ENCODE measurements at regions not wholly inside any gene's neighbourhood (a gene's known extent, or its start where the extent isn't known, plus 50 kb on each side); places are given as distances from the start of the nearest gene placed in this dataset.
A peak's percentile ranks its signal among the peaks of the same experiment; 100 is the strongest.
"Not testable (repeated sequence)": the region's sequence is repeated elsewhere in the genome, so short reads cannot be mapped to it uniquely, and the experiment has no call there.

DNA sequence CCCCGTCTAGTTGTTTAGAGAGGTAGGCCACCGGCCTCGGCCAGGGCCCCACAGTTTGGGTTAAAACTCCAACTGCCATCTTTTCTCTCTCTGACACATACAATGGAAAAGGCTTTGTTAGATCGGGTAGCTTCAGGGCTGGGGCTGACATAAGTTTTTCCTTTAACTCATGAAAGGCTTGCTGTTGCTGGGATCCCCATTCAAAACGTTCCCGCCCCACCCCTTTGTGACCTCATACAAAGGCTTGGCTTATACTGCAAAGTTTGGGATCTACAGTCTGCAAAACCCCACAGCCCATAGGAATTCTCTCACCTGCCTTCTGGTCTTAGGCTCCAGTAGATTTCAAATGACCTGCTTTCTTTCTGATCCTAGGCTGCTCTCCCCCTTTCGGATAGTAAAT is 154.1 kb downstream of the UNC93B1 start:
- BruUV-seq (replicated peaks); H3K4me3 Mint-ChIP-seq (ENCODE audit: unreplicated experiment); POLR2A ChIA-PET; intact Hi-C loops (cut with micrococcal nuclease); H3K4me1 Mint-ChIP-seq (ENCODE audit: insufficient read depth, unreplicated experiment); DNase-seq (ENCODE audit: unreplicated experiment); H3K27ac Mint-ChIP-seq (ENCODE audit: low read depth, unreplicated experiment); H3K9me3 Mint-ChIP-seq (ENCODE audit: unreplicated experiment); H3K36me3 Mint-ChIP-seq (ENCODE audit: insufficient read depth, unreplicated experiment): not testable (repeated sequence)
- CTCF ChIA-PET = interaction anchor here (0.6 kb wide), 1 partner anchor 89 kb away, joined by 9 read pairs; no protein-coding TSS in a partner anchor
- peaks cover 44% of the 10 kb centered on the region for H3K27me3 Mint-ChIP-seq (ENCODE audit: insufficient read depth, unreplicated experiment)

- TF ChIP-seq, protein P1, sequence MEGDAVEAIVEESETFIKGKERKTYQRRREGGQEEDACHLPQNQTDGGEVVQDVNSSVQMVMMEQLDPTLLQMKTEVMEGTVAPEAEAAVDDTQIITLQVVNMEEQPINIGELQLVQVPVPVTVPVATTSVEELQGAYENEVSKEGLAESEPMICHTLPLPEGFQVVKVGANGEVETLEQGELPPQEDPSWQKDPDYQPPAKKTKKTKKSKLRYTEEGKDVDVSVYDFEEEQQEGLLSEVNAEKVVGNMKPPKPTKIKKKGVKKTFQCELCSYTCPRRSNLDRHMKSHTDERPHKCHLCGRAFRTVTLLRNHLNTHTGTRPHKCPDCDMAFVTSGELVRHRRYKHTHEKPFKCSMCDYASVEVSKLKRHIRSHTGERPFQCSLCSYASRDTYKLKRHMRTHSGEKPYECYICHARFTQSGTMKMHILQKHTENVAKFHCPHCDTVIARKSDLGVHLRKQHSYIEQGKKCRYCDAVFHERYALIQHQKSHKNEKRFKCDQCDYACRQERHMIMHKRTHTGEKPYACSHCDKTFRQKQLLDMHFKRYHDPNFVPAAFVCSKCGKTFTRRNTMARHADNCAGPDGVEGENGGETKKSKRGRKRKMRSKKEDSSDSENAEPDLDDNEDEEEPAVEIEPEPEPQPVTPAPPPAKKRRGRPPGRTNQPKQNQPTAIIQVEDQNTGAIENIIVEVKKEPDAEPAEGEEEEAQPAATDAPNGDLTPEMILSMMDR (IDR thresholded peaks at IDR 0.05; ENCODE audit: unreplicated experiment) = peak; percentile 40
- BruUV-seq (replicated peaks); H3K36me3 Mint-ChIP-seq (ENCODE audit: insufficient read depth, unreplicated experiment); H3K9me3 Mint-ChIP-seq (ENCODE audit: unreplicated experiment); H3K4me1 Mint-ChIP-seq (ENCODE audit: insufficient read depth, unreplicated experiment); POLR2A ChIA-PET; intact Hi-C loops (cut with micrococcal nuclease); H3K27ac Mint-ChIP-seq (ENCODE audit: low read depth, unreplicated experiment); DNase-seq (ENCODE audit: unreplicated experiment); H3K4me3 Mint-ChIP-seq (ENCODE audit: unreplicated experiment): not testable (repeated sequence)
- peaks cover 29% of the 10 kb centered on the region for H3K27me3 Mint-ChIP-seq (ENCODE audit: insufficient read depth, unreplicated experiment)
- CTCF ChIA-PET = interaction anchor here (2.4 kb wide), 1 partner anchor 108 kb away, joined by 10 read pairs; no protein-coding TSS in a partner anchor
Measured at GRCh38 chr11:67847896-67848875, 155.7 kb downstream of the UNC93B1 start.

DNA sequence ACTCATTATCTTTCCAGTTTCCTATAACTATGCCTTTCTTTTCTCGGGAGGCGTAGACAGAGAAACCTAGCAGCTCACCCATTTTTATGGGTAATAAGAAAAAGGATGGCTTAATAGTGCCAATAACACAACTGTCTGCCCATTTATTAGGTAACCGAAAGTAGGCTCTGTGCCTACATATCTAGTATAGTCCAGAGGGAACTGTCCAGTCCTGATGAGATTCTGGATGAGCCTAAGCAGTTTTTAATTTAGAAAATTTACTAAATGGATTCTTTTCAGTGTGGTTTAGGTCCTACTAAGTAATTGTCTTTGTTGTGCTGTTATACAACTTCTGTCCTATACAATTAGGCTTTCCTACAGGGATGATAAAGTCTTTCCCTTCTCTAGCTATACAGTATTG is 157.6 kb downstream of the UNC93B1 start:
- DNase-seq (ENCODE audit: unreplicated experiment); H3K4me3 Mint-ChIP-seq (ENCODE audit: unreplicated experiment); H3K9me3 Mint-ChIP-seq (ENCODE audit: unreplicated experiment); intact Hi-C loops (cut with micrococcal nuclease); POLR2A ChIA-PET; H3K4me1 Mint-ChIP-seq (ENCODE audit: insufficient read depth, unreplicated experiment); CTCF ChIA-PET; H3K27ac Mint-ChIP-seq (ENCODE audit: low read depth, unreplicated experiment); H3K36me3 Mint-ChIP-seq (ENCODE audit: insufficient read depth, unreplicated experiment); BruUV-seq (replicated peaks): not testable (repeated sequence)
- H3K27me3 Mint-ChIP-seq (ENCODE audit: insufficient read depth, unreplicated experiment) = peaks cover 26% of the 10 kb centered on the region

DNA sequence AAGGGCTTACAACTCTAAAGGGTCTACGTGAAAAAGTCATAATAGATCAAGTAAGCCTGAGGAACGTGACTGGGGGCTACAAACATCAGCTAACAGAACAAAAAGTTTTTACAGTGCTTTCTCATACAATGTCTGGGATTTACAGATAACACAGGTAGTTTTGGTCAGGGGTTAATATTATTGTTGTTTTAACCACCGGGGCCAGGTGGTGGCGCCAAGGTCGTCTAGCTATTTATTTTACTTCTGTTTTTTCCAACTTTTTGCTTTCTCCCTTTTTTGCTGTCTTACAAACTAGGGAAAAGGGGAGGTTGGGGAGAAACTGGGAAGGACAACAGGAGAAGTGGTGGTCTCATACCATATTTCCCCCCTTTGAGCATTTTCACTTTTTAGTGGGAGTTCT is 158.6 kb downstream of the UNC93B1 start:
- H3K27ac Mint-ChIP-seq (ENCODE audit: low read depth, unreplicated experiment); POLR2A ChIA-PET; H3K36me3 Mint-ChIP-seq (ENCODE audit: insufficient read depth, unreplicated experiment); H3K9me3 Mint-ChIP-seq (ENCODE audit: unreplicated experiment); DNase-seq (ENCODE audit: unreplicated experiment); H3K4me3 Mint-ChIP-seq (ENCODE audit: unreplicated experiment); BruUV-seq (replicated peaks); intact Hi-C loops (cut with micrococcal nuclease); H3K4me1 Mint-ChIP-seq (ENCODE audit: insufficient read depth, unreplicated experiment): not testable (repeated sequence)
- CTCF ChIA-PET = interaction anchor here (0.7 to 0.8 kb wide), 2 partner anchors 93 to 237 kb away, joined by 3 read pairs; no protein-coding TSS in a partner anchor
- H3K27me3 Mint-ChIP-seq (ENCODE audit: insufficient read depth, unreplicated experiment) = peaks cover 32% of the 10 kb centered on the region

DNA sequence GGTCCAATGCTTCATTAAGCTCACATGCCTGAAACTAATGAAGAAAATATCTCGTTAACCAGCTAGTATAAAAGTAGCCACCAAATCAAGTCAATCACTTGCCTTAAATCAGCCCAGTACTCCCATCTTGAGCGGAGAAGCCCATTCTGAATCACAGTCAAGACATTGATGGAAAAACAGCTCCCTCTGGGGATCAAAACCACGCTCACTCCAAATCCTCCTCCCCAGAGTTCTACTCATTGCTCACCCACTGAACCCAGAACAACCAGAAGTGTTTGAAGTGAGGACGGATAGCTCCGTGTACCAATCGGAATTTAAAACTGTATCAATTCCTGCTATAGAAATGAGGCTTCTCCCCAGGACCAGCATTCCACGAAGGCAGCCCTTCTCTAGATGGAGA is 163.3 kb downstream of the UNC93B1 start:
- BruUV-seq (replicated peaks); H3K9me3 Mint-ChIP-seq (ENCODE audit: unreplicated experiment); intact Hi-C loops (cut with micrococcal nuclease); H3K4me1 Mint-ChIP-seq (ENCODE audit: insufficient read depth, unreplicated experiment); H3K36me3 Mint-ChIP-seq (ENCODE audit: insufficient read depth, unreplicated experiment); CTCF ChIA-PET; H3K27ac Mint-ChIP-seq (ENCODE audit: low read depth, unreplicated experiment); POLR2A ChIA-PET; DNase-seq (ENCODE audit: unreplicated experiment); H3K4me3 Mint-ChIP-seq (ENCODE audit: unreplicated experiment): not testable (repeated sequence)
- peaks cover 38% of the 10 kb centered on the region for H3K27me3 Mint-ChIP-seq (ENCODE audit: insufficient read depth, unreplicated experiment)

DNA sequence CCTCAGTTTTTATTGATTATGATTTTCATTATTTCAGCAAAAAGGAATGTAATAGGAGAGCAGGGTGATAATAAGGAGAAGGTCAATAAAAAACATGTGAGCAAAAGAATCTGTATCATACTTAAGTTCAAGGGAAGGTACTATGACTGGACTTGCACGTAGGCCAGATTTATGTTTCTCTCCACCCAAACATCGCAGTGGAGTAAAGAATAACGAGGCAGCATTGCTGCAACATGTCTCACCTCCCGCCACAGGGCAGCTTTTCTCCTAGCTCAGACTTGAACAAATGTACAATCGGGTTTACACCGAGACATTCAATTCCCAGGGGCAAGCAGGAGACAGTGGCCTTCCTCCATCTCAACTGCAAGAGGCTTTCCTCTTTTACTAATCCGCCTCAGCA is 155.7 kb upstream of the ALDH3B2 start:
- H3K27me3 Mint-ChIP-seq (ENCODE audit: insufficient read depth, unreplicated experiment) = peaks cover 61% of the 10 kb centered on the region
- H3K9me3 Mint-ChIP-seq (ENCODE audit: unreplicated experiment); BruUV-seq (replicated peaks); CTCF ChIA-PET; intact Hi-C loops (cut with micrococcal nuclease); DNase-seq (ENCODE audit: unreplicated experiment); H3K4me1 Mint-ChIP-seq (ENCODE audit: insufficient read depth, unreplicated experiment); H3K4me3 Mint-ChIP-seq (ENCODE audit: unreplicated experiment); H3K27ac Mint-ChIP-seq (ENCODE audit: low read depth, unreplicated experiment); H3K36me3 Mint-ChIP-seq (ENCODE audit: insufficient read depth, unreplicated experiment); POLR2A ChIA-PET: not testable (repeated sequence)

DNA sequence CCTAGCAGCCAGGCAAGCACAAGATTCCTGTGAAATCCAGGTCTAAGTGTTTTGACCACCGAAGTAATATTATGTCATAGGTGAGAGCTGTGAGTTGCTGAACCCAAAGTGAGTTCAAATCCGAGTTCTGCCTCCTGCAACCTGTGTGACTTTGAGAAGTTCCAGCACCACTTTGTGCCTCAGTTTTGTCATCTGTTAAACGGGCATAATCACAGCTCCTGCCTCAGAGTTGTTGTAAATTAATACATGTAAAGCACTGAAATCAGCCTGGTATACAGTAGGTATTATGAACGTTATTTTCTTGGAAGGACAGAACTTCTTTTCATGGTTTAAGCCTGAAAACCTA is 152.5 kb upstream of the ALDH3B2 start:
- CTCF ChIA-PET = interaction anchor here (0.6 kb wide), 1 partner anchor 484 kb away, joined by 4 read pairs; no protein-coding TSS in a partner anchor
- POLR2A ChIA-PET = not testable (repeated sequence)

GRCh38 chr11:67826028-67826950 is 151.9 kb upstream of the ALDH3B2 start:
- H3K4me3 Mint-ChIP-seq (ENCODE audit: unreplicated experiment); H3K27ac Mint-ChIP-seq (ENCODE audit: low read depth, unreplicated experiment); intact Hi-C loops (cut with micrococcal nuclease); H3K4me1 Mint-ChIP-seq (ENCODE audit: insufficient read depth, unreplicated experiment); H3K36me3 Mint-ChIP-seq (ENCODE audit: insufficient read depth, unreplicated experiment); POLR2A ChIA-PET; H3K9me3 Mint-ChIP-seq (ENCODE audit: unreplicated experiment); BruUV-seq (replicated peaks): not testable (repeated sequence)
- peaks cover 84% of the 10 kb centered on the region for H3K27me3 Mint-ChIP-seq (ENCODE audit: insufficient read depth, unreplicated experiment)
- CTCF ChIA-PET = interaction anchor here (0.6 kb wide), 1 partner anchor 483 kb away, joined by 4 read pairs; no protein-coding TSS in a partner anchor
- DNase-seq (ENCODE audit: unreplicated experiment) = peak; percentile 43

More for the DNA sequence above, 152.5 kb upstream of the ALDH3B2 start:
- peaks cover 86% of the 10 kb centered on the region for H3K27me3 Mint-ChIP-seq (ENCODE audit: insufficient read depth, unreplicated experiment)
- H3K9me3 Mint-ChIP-seq (ENCODE audit: unreplicated experiment); H3K27ac Mint-ChIP-seq (ENCODE audit: low read depth, unreplicated experiment); H3K4me1 Mint-ChIP-seq (ENCODE audit: insufficient read depth, unreplicated experiment); intact Hi-C loops (cut with micrococcal nuclease); H3K4me3 Mint-ChIP-seq (ENCODE audit: unreplicated experiment); H3K36me3 Mint-ChIP-seq (ENCODE audit: insufficient read depth, unreplicated experiment); BruUV-seq (replicated peaks); DNase-seq (ENCODE audit: unreplicated experiment): not testable (repeated sequence)

All from MCF 10A (cell line).